GM12878 (cell line): ENCODE measurements at regions not wholly inside any gene's neighbourhood (a gene's known extent, or its start where the extent isn't known, plus 50 kb on each side); places are given as distances from the start of the nearest gene placed in this dataset.

Source experiments
- ATAC-seq: fragments of 200-7000 bp; cut with Tn5 transposase; 3 replicates; pipeline ENCODE4 v1.9.1; 2020; ENCODE audit warnings: mild to moderate bottlenecking, moderate library complexity
- BruUV-seq: library from RNA; stranded (reverse); fragments of 400-500 nt; replicated peaks from 2 replicates; lab custom pipeline; 2021; lab: Mats Ljungman, UMichigan
- CTCF ChIA-PET: fragments of 300-600 bp; sonication (Branson Sonifier 250); formaldehyde crosslinking; extraction: SDS; loops from one replicate; lab custom pipeline; 2021; ENCODE audit warnings: inconsistent platforms; lab: Yijun Ruan, JAX
- POLR2A ChIA-PET: fragments of 350-600 bp; formaldehyde crosslinking; extraction: SDS; loops from one replicate; lab custom pipeline; 2021; ENCODE audit warnings: inconsistent platforms; lab: Charles Lee
- RAD21 ChIA-PET: fragments of 300-600 bp; sonication (Branson Sonifier 250); formaldehyde crosslinking; loops from one replicate; lab custom pipeline; 2023; ENCODE audit warnings: antibody characterized with exemption; ENCODE audit not compliant: unreplicated experiment; lab: Charles Lee
- SMC1A ChIA-PET: fragments of 300-600 bp; sonication (Branson Sonifier 250); formaldehyde crosslinking; loops from one replicate; lab custom pipeline; 2023; ENCODE audit not compliant: unreplicated experiment, uncharacterized antibody; lab: Charles Lee
- DNase-seq: peaks from one replicate; pipeline ENCODE4 v3.0.0-alpha.2; 2011; ENCODE audit warnings: low read depth, low spot score
- FAIRE-seq: peaks from 3 replicates; lab custom pipeline; 2011; peaks lifted over from hg19 to GRCh38; lab: Jason Lieb, UNC
- H2AFZ ChIP-seq: 2 replicates; pipeline ENCODE4 v1.6.0; 2011; ENCODE audit warnings: low read depth, low read length, control low read depth; ENCODE audit not compliant: control insufficient read depth
- H3K27ac ChIP-seq: 2 replicates; pipeline ENCODE4 v1.5.1; 2011; ENCODE audit warnings: control low read depth; ENCODE audit not compliant: control insufficient read depth, insufficient read depth
- H3K27me3 ChIP-seq, 2 experiments: replicated peaks in 1 of 2; 2 replicates each; pipeline versions ENCODE4 v1.6.0 to v1.6.1; 2011; ENCODE audit warnings: low read length in 1 of 2; ENCODE audit not compliant: control insufficient read depth in 2 of 2, insufficient read depth in 2 of 2
- H3K36me3 ChIP-seq, 2 experiments: 2 replicates each; pipeline ENCODE4 v1.5.1; 2011; ENCODE audit warnings: low read length in 1 of 2; ENCODE audit not compliant: control insufficient read depth in 2 of 2, insufficient read depth in 2 of 2
- H3K4me1 ChIP-seq: 2 replicates; pipeline ENCODE4 v1.6.1; 2011; ENCODE audit warnings: mild to moderate bottlenecking, low read length, moderate library complexity, mixed read lengths; ENCODE audit not compliant: control insufficient read depth, insufficient read depth
- H3K4me2 ChIP-seq: 2 replicates; pipeline ENCODE4 v1.6.0; 2011; ENCODE audit warnings: control low read depth; ENCODE audit not compliant: control insufficient read depth, insufficient read depth
- H3K4me3 ChIP-seq: fragments of 200-600 bp; sonication (generic); 2 replicates; pipeline ENCODE4 v1.5.1; 2016
- H3K79me2 ChIP-seq: 2 replicates; pipeline ENCODE4 v1.6.0; 2011; ENCODE audit warnings: low read length; ENCODE audit not compliant: control insufficient read depth, insufficient read depth
- H3K9ac ChIP-seq: 2 replicates; pipeline ENCODE4 v1.8.0; 2011; ENCODE audit warnings: low read length, control low read depth, mixed read lengths; ENCODE audit not compliant: control insufficient read depth, insufficient read depth
- H3K9me3 ChIP-seq: replicated peaks from 3 replicates; pipeline ENCODE4 v1.5.1; 2011; ENCODE audit warnings: mild to moderate bottlenecking, low read length; ENCODE audit not compliant: control insufficient read depth, insufficient read depth
- H4K20me1 ChIP-seq: 2 replicates; pipeline ENCODE4 v1.6.0; 2011; ENCODE audit not compliant: control insufficient read depth, insufficient read depth
- E4F1 ChIP-seq: fragments of 450-650 bp; IDR thresholded peaks from 2 replicates; pipeline ENCODE4 v1.6.1; 2018; ENCODE audit warnings: borderline replicate concordance, mild to moderate bottlenecking; ENCODE audit not compliant: partially characterized antibody
- ELK1 ChIP-seq: IDR thresholded peaks from 2 replicates; pipeline ENCODE4 v1.6.1; 2012; ENCODE audit warnings: low read depth, low read length, improper control_type of control experiment
- ETV6 ChIP-seq, 2 experiments: fragments of 450-650 bp in 1 of 2; IDR thresholded peaks in 1 of 2; conservative IDR thresholded peaks in 1 of 2; 2 replicates each; pipeline ENCODE4 v1.6.1; 2014; ENCODE audit warnings: antibody characterized with exemption in 1 of 2, borderline replicate concordance in 1 of 2, low read depth in 1 of 2, mild to moderate bottlenecking in 1 of 2, moderate library complexity in 1 of 2
- NFXL1 ChIP-seq: fragments of 450-650 bp; IDR thresholded peaks from 2 replicates; pipeline ENCODE4 v1.6.1; 2017; ENCODE audit warnings: antibody characterized with exemption, mild to moderate bottlenecking, borderline replicate concordance
- NR2C2 ChIP-seq: IDR thresholded peaks from 2 replicates; pipeline ENCODE4 v1.6.1; 2011; ENCODE audit warnings: borderline replicate concordance, low read depth; ENCODE audit not compliant: control insufficient read depth, insufficient read length
- POLR2AphosphoS5 ChIP-seq: IDR thresholded peaks from 2 replicates; pipeline ENCODE4 v1.6.1; 2011; ENCODE audit warnings: mild to moderate bottlenecking, low read length, inconsistent platforms
- WGBS: methylation state at CpG from one replicate; pipeline ENCODE4 v1.1.6; 2016; ENCODE audit warnings: low lambda C conversion rate; ENCODE audit not compliant: insufficient replicate concordance, insufficient coverage; ENCODE audit errors: missing lambda C conversion rate; 5-methylcytosine and 5-hydroxymethylcytosine counted together
- in situ Hi-C: fragments of 300-500 bp; cut with MboI; formaldehyde crosslinking; loops from 9 replicates; pipeline ENCODE4 v1.14.3; 2018; ENCODE audit warnings: mixed read lengths
- intact Hi-C: fragments of 100-400 bp; cut with micrococcal nuclease; formaldehyde crosslinking; loops from one replicate; pipeline ENCODE4 v1.14.2; 2022; ENCODE audit not compliant: unreplicated experiment
- TF ChIP-seq, protein P1 (sequence below): fragments of 450-650 bp; IDR thresholded peaks from 2 replicates; pipeline ENCODE4 v1.6.1; 2016; ENCODE audit warnings: mild to moderate bottlenecking, moderate library complexity, borderline replicate concordance

- Histone ChIP-seq H3K4me1 (no peaks in the 10 kb centered on the region), H3K27ac (no peak overlapping the region), H3K4me2 (no peak overlapping the region), H3K36me3 (no peaks in the 10 kb centered on the region), H3K9me3 (no peaks in the 10 kb centered on the region), H3K27me3 (no peaks in the 10 kb centered on the region), H3K79me2 (no peaks in the 10 kb centered on the region), H3K9ac (no peak overlapping the region), H4K20me1 (no peaks in the 10 kb centered on the region), H2AFZ (no peak overlapping the region), H3K4me3 (no peak overlapping the region)
- TF ChIP-seq NFXL1, result no peak
- TF ChIP-seq NR2C2, result no peak
- TF ChIP-seq ETV6 (conservative IDR thresholded peaks at IDR 0.05 in 1 of 2, IDR thresholded peaks at IDR 0.05 in 1 of 2; ENCODE audit: borderline replicate concordance in 1 of 2, low read depth in 1 of 2), result no peak
- TF ChIP-seq, protein P1, sequence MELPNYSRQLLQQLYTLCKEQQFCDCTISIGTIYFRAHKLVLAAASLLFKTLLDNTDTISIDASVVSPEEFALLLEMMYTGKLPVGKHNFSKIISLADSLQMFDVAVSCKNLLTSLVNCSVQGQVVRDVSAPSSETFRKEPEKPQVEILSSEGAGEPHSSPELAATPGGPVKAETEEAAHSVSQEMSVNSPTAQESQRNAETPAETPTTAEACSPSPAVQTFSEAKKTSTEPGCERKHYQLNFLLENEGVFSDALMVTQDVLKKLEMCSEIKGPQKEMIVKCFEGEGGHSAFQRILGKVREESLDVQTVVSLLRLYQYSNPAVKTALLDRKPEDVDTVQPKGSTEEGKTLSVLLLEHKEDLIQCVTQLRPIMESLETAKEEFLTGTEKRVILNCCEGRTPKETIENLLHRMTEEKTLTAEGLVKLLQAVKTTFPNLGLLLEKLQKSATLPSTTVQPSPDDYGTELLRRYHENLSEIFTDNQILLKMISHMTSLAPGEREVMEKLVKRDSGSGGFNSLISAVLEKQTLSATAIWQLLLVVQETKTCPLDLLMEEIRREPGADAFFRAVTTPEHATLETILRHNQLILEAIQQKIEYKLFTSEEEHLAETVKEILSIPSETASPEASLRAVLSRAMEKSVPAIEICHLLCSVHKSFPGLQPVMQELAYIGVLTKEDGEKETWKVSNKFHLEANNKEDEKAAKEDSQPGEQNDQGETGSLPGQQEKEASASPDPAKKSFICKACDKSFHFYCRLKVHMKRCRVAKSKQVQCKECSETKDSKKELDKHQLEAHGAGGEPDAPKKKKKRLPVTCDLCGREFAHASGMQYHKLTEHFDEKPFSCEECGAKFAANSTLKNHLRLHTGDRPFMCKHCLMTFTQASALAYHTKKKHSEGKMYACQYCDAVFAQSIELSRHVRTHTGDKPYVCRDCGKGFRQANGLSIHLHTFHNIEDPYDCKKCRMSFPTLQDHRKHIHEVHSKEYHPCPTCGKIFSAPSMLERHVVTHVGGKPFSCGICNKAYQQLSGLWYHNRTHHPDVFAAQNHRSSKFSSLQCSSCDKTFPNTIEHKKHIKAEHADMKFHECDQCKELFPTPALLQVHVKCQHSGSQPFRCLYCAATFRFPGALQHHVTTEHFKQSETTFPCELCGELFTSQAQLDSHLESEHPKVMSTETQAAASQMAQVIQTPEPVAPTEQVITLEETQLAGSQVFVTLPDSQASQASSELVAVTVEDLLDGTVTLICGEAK, result no peak
- no peak for TF ChIP-seq E4F1
- TF ChIP-seq POLR2AphosphoS5, result no peak
- TF ChIP-seq ELK1, result no peak
- ATAC-seq (no peak), DNase-seq (no peak), FAIRE-seq (no peak)
- in situ Hi-C loops, result no loop called here
- no TSS peak for BruUV-seq
- ChIA-PET SMC1A (interaction anchor here (0.9 kb wide), 1 partner anchor 23 kb away, joined by 3 read pairs; no protein-coding TSS in a partner anchor), CTCF (no interaction called here), RAD21 (no interaction called here), POLR2A (no interaction called here)
- 5% methylated on average over 2 of the region's 2 CpGs for WGBS
- intact Hi-C loops, result no loop called here
Observed at GRCh38 chr18:2199060-2199459, 372.2 kb downstream of the METTL4 start.
